ENCODE measurements at regions not wholly inside any gene's neighbourhood (a gene's known extent, or its start where the extent isn't known, plus 50 kb on each side); places are given as distances from the start of the nearest gene placed in this dataset.
"Not testable (repeated sequence)": the region's sequence is repeated elsewhere in the genome, so short reads cannot be mapped to it uniquely, and the experiment has no call there.

DNA sequence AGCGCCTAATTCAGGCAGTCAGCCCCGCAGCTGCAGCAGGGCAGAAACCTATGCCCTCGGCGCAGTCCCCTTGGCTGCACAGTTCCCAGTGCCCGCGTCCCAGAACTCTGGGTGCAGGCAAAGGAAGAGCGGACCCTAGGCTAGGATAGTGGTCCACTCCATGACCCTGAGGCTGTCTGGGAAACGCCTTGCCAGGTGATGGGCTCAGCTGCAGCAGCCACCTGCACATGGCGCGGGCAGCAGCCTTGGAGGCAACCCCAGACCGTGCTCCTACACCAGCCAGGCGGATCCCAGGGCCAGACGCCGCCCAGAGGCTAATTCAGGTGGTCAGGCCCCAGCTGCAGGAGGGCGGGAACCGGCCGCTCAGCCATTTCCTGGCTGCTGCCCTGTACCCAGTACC is 83.0 kb downstream of the POTEC start:
- ATAC-seq; DNase-seq; H3K27ac ChIP-seq; H3K4me3 ChIP-seq; H3K9me3 ChIP-seq; H3K27me3 ChIP-seq (ENCODE audit: insufficient read depth in 3 of 3, low read length in 2 of 3); H3K36me3 ChIP-seq (ENCODE audit: insufficient read depth in 1 of 2, low read depth in 1 of 2); H3K4me1 ChIP-seq; intact Hi-C loops (cut with DNase I): not testable (repeated sequence)
- WGBS, 3 donors = 87 to 92% (median 91%) methylated on average over 17 of the region's 17 CpGs

DNA sequence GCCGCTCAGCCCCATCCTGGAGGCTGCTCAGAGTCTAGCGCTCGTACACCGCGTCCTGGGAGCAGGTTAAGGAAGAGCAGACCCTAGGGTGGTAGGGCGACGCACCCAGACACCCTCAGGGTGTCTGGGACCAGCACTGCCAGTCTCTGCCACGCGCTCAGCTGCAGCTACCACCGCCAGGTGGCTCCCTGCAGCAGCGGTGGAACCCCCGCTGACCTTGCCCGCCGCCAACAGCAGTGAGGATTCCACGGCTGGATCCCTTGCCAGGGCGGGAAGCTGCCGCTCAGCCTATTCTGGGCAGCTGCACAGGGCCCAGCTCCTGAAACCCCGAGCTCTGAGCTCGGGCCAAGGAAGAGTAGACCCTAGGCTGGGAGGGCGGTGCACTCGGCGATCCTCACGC is 83.6 kb downstream of the POTEC start:
- H3K9me3 ChIP-seq; H3K27me3 ChIP-seq (ENCODE audit: insufficient read depth in 3 of 3, low read length in 2 of 3); H3K27ac ChIP-seq; intact Hi-C loops (cut with DNase I); H3K4me1 ChIP-seq; DNase-seq; H3K4me3 ChIP-seq; H3K36me3 ChIP-seq (ENCODE audit: insufficient read depth in 1 of 2, low read depth in 1 of 2); ATAC-seq: not testable (repeated sequence)
- WGBS, 3 donors = 76 to 88% (median 85%) methylated on average over 18 to 23 of the region's 23 CpGs

DNA sequence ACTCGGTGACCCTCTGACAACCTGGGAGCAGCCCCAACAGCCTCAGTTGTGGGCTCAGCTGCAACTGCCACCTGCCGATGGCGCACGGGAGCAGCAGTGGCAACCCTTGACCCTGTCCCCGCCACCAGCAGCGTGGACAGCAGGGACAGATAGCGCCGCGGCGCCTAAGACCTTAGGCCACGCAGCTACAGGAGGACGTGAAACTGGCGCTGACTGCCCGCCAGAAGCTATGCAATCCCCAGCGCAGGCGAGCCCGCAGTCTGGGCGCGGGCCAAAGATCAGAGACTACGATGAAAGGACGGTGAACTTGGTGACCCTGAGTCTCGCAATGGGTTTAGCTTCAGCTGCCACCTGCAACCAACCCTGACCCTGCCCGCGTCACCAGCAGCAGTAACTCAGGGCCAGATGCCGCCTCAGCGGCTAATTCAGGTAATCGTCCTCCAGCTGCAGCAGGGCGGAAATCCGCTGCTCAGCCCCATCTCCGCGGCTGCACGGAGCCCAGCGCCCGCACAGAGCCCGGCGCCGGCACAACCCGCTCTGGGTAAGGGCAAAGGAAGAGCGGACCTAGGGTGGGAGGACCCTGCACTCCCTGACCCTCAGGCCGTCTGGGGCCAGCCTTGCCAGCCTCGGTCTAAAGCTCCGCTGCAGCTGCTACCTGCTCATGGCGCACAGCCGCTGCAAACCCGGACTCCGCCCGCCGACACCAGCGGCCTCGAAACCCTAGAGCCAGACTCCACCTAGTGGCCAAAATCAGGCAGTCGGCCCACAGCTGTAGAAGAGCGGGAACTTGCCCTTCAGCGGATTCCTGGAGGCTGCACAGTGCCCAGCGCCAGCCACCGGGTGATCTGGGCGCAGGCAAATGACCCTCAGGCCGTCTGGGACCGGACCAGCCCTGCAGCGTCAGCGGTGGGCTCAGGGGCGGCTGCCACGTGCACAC is 85.1 kb downstream of the POTEC start:
- intact Hi-C loops (cut with DNase I); H3K9me3 ChIP-seq; ATAC-seq; H3K27ac ChIP-seq; H3K27me3 ChIP-seq (ENCODE audit: insufficient read depth in 3 of 3, low read length in 2 of 3); H3K4me1 ChIP-seq; H3K36me3 ChIP-seq (ENCODE audit: insufficient read depth in 1 of 2, low read depth in 1 of 2): not testable (repeated sequence)
- 12 to 19% (median 16%) methylated on average over 36 to 58 of the region's 62 CpGs for WGBS, 3 donors
- peak overlapping the region; percentile 28 for H3K4me3 ChIP-seq
- peak; percentile 59 to 63 for DNase-seq
- TF ChIP-seq, protein P1, sequence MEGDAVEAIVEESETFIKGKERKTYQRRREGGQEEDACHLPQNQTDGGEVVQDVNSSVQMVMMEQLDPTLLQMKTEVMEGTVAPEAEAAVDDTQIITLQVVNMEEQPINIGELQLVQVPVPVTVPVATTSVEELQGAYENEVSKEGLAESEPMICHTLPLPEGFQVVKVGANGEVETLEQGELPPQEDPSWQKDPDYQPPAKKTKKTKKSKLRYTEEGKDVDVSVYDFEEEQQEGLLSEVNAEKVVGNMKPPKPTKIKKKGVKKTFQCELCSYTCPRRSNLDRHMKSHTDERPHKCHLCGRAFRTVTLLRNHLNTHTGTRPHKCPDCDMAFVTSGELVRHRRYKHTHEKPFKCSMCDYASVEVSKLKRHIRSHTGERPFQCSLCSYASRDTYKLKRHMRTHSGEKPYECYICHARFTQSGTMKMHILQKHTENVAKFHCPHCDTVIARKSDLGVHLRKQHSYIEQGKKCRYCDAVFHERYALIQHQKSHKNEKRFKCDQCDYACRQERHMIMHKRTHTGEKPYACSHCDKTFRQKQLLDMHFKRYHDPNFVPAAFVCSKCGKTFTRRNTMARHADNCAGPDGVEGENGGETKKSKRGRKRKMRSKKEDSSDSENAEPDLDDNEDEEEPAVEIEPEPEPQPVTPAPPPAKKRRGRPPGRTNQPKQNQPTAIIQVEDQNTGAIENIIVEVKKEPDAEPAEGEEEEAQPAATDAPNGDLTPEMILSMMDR (IDR thresholded peaks at IDR 0.05) = peak; percentile 21

DNA sequence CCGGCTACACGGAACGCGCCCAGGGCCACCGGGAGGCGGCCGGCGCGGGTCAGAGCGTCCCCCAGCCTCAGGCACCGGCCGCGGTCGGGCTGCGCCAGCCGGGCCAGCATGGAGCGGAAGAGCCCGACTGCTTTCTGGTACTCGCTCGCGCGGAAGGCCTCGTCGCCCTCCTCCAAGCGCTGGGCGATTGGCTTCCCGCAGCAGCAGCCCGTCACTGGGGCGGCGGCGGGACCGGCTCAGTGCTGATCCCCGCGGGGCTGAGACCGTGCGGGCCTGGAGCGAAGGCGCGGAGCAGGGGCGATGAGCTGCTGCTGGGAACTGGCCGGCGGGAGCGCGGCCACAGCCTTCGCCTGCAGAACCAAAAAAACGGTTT is 92.8 kb downstream of the POTEC start:
- H3K36me3 ChIP-seq (ENCODE audit: insufficient read depth in 1 of 2, low read depth in 1 of 2); H3K27me3 ChIP-seq (ENCODE audit: insufficient read depth in 3 of 3, low read length in 2 of 3); H3K9me3 ChIP-seq; ATAC-seq; H3K4me1 ChIP-seq; intact Hi-C loops (cut with DNase I): not testable (repeated sequence)
- H3K4me3 ChIP-seq = peak overlapping the region; percentile 65
- H3K27ac ChIP-seq = peak overlapping the region; percentile 69
- WGBS, 3 donors = 1% methylated on average over 22 to 29 of the region's 46 CpGs
- peak in 1 of 2 donors; percentile 43 for DNase-seq

DNA sequence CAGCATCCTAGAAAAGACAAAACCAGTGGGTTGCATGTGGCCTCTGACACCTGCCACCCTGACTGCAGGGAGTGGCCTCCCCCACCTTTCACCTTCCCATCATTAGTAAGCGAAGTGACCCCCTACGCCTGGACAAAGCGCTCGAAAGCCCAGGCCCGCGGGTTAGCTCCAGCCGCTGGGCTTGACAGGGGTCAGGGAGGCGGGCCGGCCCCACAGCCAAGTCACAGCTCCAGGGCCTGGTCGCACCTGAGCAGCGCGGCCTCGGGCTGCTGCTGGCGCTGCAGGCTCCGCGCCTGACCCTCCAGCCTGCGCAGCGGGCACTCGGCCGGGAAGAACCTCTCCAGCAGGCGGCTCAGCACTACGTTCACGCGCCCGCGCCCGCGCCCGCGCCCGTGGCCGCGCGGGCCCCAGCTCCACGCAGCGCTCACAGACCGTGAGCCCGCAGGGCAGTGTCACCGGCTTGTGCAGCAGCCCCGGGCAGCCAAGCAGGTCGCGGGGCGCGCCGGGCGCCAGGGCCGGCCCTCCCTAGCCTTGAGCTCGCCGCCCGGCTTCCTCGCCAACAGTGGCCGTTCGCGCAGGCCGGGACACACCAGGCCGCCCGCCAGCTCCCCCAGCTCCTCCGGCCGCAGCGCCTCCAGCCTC is 93.3 kb downstream of the POTEC start:
- H3K4me1 ChIP-seq; H3K36me3 ChIP-seq (ENCODE audit: insufficient read depth in 1 of 2, low read depth in 1 of 2); H3K27me3 ChIP-seq (ENCODE audit: insufficient read depth in 3 of 3, low read length in 2 of 3); H3K9me3 ChIP-seq; intact Hi-C loops (cut with DNase I): not testable (repeated sequence)
- DNase-seq (peak; percentile 23 to 58), ATAC-seq (peak; percentile 88 to 91 (median 88))
- Histone ChIP-seq H3K4me3 (peak overlapping the region; percentile 65), H3K27ac (peak overlapping the region; percentile 69)
- 0 to 14% (median 10%) methylated on average over 1 to 52 of the region's 60 CpGs for WGBS, 3 donors

DNA sequence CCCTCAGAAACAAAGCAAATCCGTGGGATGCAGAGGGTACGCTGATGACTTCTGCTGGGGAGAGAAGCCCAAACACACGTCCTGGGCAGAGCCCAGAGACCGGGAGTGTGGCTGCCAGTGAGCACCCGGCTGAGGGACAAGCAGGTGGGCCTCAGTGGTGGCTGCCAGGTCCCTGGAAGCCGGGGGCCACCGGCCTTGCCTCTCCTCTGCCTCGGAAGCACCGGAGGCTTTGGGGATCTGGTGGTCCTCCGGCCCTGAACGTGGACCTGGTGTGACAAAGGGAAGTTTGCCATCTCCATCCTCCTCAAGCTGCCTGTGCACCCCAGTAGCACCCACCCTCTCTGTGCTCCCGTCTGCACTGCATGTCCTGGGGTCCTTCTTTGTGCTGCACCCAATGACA is 94.3 kb downstream of the POTEC start:
- ATAC-seq; intact Hi-C loops (cut with DNase I): not testable (repeated sequence)
- WGBS, 3 donors = 79 to 84% (median 80%) methylated on average over 6 to 12 of the region's 12 CpGs

DNA sequence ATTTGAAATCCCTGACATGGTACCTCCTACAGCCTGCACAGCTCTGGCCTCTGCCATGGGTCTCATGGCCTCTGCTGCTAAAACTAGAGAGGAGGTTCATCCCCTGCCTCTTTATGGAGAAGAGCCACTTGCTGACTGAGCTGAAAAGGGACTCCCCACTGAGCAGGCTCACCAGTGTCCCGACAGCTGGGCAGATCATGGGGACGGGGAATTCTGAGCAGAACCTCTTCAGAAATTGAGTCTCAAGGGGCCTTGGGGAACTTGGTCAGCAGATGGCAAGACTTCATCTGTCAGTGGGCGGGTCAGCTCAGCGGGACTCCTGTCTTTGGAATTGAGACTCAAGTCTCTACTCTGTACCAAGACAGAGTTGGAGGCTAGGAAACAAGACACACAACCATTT is 95.7 kb downstream of the POTEC start:
- WGBS, 3 donors = 72 to 74% (median 73%) methylated on average over 4 of the region's 4 CpGs
- H3K9me3 ChIP-seq; H3K36me3 ChIP-seq (ENCODE audit: insufficient read depth in 1 of 2, low read depth in 1 of 2); H3K27ac ChIP-seq; ATAC-seq; H3K4me3 ChIP-seq; DNase-seq; H3K27me3 ChIP-seq (ENCODE audit: insufficient read depth in 3 of 3, low read length in 2 of 3); H3K4me1 ChIP-seq; intact Hi-C loops (cut with DNase I): not testable (repeated sequence)

More for the DNA sequence above, 94.3 kb downstream of the POTEC start:
- H3K9me3 ChIP-seq; DNase-seq; H3K36me3 ChIP-seq (ENCODE audit: insufficient read depth in 1 of 2, low read depth in 1 of 2); H3K4me3 ChIP-seq; H3K27me3 ChIP-seq (ENCODE audit: insufficient read depth in 3 of 3, low read length in 2 of 3); H3K27ac ChIP-seq; H3K4me1 ChIP-seq: not testable (repeated sequence)

DNA sequence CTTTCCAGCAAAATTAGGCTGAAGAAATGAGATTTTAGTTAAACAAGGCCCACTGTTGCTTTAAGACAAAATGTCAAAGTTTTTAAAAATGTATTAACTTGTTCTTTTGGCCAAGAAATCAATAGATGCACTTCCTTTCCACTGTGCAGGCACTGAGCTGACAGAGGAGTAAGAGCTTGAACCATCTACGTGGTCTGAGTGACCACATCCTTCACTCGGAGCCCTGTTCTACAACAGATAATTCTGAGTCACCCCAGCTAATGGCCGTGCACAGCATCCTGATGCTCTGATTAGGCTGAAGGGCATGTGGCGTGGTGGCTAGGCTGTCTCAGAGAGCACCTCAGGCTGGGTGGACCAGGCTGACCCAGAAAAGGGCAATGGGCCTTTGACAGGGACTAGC is 107.9 kb downstream of the POTEC start:
- H3K36me3 ChIP-seq (ENCODE audit: insufficient read depth in 1 of 2, low read depth in 1 of 2); H3K4me3 ChIP-seq; H3K27me3 ChIP-seq (ENCODE audit: insufficient read depth in 3 of 3, low read length in 2 of 3); H3K4me1 ChIP-seq; H3K27ac ChIP-seq; intact Hi-C loops (cut with DNase I); H3K9me3 ChIP-seq; DNase-seq; ATAC-seq: not testable (repeated sequence)
- WGBS, 3 donors = 72 to 80% (median 73%) methylated on average over 3 to 4 of the region's 4 CpGs

DNA sequence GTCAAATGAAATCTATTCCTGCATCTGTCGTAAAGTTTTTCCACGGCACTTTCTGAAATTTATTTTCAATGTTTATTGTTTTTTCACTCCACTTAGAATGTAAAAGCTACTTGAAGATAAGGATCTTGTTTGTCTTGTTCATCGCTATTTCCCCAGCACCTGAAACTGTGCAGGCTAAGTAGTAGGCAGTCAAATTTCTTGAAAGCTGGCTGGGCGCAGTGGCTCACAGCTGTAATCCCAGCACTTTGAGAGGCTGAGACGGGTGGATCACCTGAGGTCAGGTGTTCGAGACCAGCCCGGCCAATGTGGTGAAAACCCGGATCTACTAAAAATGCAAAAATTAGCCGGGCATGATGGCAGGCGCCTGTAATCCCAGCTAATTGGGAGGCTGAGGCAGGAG is 111.0 kb downstream of the POTEC start:
- H3K4me1 ChIP-seq; ATAC-seq; H3K27ac ChIP-seq; H3K9me3 ChIP-seq; intact Hi-C loops (cut with DNase I); H3K27me3 ChIP-seq (ENCODE audit: insufficient read depth in 3 of 3, low read length in 2 of 3); DNase-seq; H3K36me3 ChIP-seq (ENCODE audit: insufficient read depth in 1 of 2, low read depth in 1 of 2); H3K4me3 ChIP-seq: not testable (repeated sequence)
- WGBS, 3 donors = 82 to 90% (median 89%) methylated on average over 8 to 10 of the region's 10 CpGs

DNA sequence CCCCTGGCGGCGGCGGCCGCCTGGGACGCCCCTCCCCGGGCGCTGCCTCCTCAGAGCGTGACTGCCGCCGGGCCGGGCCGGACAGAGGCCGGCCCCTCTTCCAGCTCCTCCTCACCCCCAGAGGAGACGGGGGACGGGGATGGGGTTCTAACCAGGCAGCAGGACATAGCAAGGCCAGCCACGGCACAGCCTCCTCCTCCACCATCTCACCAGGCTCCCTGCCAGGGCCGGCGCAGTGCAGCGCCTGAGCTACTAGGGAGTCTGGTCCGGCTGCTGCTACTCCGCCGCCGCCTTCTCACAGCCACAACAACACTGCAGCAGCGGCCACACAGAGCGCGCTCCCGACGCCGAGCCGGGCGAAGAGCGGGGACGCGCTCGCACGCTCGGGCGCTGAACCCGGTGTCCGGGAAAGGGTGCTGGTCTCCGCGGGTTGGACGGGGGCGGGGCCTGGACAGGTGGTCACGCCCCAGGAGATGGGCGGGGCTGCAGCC is 112.3 kb downstream of the POTEC start:
- ATAC-seq; H3K27me3 ChIP-seq (ENCODE audit: insufficient read depth in 3 of 3, low read length in 2 of 3); H3K36me3 ChIP-seq (ENCODE audit: insufficient read depth in 1 of 2, low read depth in 1 of 2); H3K9me3 ChIP-seq; intact Hi-C loops (cut with DNase I); H3K27ac ChIP-seq; H3K4me1 ChIP-seq: not testable (repeated sequence)
- peak; percentile 62 to 68 for DNase-seq
- WGBS, 3 donors = 0 to 1% (median 1%) methylated on average over 37 to 46 of the region's 46 CpGs
- H3K4me3 ChIP-seq = peak overlapping the region; percentile 64
